Esophagus muscularis mucosa (tissue), 4 donors: ENCODE measurements at regions not wholly inside any gene's neighbourhood (a gene's known extent, or its start where the extent isn't known, plus 50 kb on each side); places are given as distances from the start of the nearest gene placed in this dataset.

Source experiments
- EP300 ChIP-seq: sonication (generic); formaldehyde crosslinking; IDR thresholded peaks from one replicate; pipeline ENCODE4 v1.6.1; 2017; ENCODE audit warnings: antibody characterized with exemption
- POLR2A ChIP-seq: fragments of 450-650 bp; IDR thresholded peaks from one replicate; pipeline ENCODE4 v1.6.1; 2017; ENCODE audit warnings: antibody characterized with exemption, moderate library complexity, mild to moderate bottlenecking, low read depth
- TF ChIP-seq, protein P1 (sequence below), 3 experiments: fragments of 200-600 bp in 2 of 3; fragments of 450-650 bp in 1 of 3; sonication (generic) in 2 of 3; IDR thresholded peaks; one replicate each; pipeline ENCODE4 v1.5.1; 2017 to 2019; ENCODE audit warnings: antibody characterized with exemption in 3 of 3, mild to moderate bottlenecking in 2 of 3, moderate library complexity in 1 of 3

GRCh38 chr12:58105225-58106119 is 164.1 kb downstream of the ATP23 start:
- TF ChIP-seq EP300 (no peak), POLR2A (no peak)
- TF ChIP-seq, protein P1, sequence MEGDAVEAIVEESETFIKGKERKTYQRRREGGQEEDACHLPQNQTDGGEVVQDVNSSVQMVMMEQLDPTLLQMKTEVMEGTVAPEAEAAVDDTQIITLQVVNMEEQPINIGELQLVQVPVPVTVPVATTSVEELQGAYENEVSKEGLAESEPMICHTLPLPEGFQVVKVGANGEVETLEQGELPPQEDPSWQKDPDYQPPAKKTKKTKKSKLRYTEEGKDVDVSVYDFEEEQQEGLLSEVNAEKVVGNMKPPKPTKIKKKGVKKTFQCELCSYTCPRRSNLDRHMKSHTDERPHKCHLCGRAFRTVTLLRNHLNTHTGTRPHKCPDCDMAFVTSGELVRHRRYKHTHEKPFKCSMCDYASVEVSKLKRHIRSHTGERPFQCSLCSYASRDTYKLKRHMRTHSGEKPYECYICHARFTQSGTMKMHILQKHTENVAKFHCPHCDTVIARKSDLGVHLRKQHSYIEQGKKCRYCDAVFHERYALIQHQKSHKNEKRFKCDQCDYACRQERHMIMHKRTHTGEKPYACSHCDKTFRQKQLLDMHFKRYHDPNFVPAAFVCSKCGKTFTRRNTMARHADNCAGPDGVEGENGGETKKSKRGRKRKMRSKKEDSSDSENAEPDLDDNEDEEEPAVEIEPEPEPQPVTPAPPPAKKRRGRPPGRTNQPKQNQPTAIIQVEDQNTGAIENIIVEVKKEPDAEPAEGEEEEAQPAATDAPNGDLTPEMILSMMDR (IDR thresholded peaks at IDR 0.05) = peak in 2 of 3 experiments; percentile 15 to 27
